ENCODE measurements at regions not wholly inside any gene's neighbourhood (a gene's known extent, or its start where the extent isn't known, plus 50 kb on each side); places are given as distances from the start of the nearest gene placed in this dataset.

DNA sequence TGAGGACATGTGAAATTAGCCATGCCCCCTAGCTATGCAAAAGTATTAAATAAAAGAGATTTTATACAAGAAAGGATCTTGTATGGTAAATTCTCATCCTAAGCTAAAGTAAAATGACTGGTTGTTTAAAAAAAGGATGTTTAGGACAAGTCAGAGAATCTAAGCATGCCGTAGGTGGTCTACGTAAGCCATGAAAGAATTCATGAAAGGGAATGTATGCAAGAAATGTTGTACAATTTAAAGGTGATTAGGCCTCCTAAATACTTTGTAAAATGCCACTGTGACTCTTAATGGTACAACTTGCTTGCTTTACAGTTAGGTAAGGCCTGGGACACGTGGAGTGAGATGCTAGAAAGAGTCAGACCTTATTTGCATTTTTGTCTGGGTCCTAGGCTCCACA is 209.0 kb downstream of the EFHB start:
- TF ChIP-seq, protein P1, sequence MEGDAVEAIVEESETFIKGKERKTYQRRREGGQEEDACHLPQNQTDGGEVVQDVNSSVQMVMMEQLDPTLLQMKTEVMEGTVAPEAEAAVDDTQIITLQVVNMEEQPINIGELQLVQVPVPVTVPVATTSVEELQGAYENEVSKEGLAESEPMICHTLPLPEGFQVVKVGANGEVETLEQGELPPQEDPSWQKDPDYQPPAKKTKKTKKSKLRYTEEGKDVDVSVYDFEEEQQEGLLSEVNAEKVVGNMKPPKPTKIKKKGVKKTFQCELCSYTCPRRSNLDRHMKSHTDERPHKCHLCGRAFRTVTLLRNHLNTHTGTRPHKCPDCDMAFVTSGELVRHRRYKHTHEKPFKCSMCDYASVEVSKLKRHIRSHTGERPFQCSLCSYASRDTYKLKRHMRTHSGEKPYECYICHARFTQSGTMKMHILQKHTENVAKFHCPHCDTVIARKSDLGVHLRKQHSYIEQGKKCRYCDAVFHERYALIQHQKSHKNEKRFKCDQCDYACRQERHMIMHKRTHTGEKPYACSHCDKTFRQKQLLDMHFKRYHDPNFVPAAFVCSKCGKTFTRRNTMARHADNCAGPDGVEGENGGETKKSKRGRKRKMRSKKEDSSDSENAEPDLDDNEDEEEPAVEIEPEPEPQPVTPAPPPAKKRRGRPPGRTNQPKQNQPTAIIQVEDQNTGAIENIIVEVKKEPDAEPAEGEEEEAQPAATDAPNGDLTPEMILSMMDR (IDR thresholded peaks at IDR 0.05): no peak
- no peak for TF ChIP-seq POLR2A (IDR thresholded peaks at IDR 0.05)
